Activated T-cell treated with anti-CD3 and anti-CD28 coated beads, Interleukin-2, amount 50 U/mL, for 48 hours (primary cell): ENCODE measurements at regions not wholly inside any gene's neighbourhood (a gene's known extent, or its start where the extent isn't known, plus 50 kb on each side); places are given as distances from the start of the nearest gene placed in this dataset.

Experiments used
- DNase-seq, 2 experiments: peaks; one replicate each; pipeline ENCODE4 v3.0.0-alpha.2; 2020

DNA sequence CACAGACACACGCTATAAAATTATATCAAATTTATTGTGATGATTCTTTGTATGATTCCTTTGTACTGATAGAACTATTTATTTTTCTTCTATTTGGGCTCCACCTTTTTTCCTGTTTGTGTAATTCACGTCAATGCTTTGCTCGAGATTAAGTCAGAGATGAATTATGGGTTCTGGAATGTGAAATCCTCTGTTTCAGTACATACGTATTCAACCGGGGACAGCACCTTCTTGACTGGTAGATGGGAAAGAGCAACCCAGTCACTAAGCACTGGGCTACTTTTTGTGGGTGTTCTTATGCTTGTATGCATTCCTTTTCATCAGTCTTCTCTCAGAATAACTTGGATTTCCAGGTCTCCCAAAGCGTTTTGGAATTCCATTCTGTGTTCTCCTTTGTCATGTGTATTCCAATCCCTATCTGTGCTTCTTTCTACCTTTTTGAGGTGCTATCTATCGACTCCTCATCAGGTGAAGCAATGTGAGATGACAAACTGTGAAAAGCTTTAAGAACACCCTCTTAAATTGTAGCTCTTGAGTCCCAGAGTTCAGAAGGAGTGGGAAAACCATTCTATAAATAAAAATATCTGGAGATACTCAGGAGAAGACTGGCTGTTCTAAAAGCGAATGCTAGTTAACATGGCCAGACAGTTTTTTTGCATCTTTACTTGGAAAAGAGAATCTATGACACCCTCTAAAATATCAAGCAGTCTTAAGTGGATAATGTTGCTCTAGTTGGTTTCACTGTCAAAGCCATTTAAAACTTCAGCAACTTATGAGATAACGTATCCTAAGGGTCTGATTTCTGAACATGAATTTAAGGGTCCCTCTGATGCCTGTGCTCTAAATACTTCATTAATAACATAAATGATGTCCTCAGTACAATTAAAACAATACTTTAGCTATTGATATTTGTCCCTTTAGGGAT is 197.7 kb upstream of the PREP start:
- no peak for DNase-seq

DNA sequence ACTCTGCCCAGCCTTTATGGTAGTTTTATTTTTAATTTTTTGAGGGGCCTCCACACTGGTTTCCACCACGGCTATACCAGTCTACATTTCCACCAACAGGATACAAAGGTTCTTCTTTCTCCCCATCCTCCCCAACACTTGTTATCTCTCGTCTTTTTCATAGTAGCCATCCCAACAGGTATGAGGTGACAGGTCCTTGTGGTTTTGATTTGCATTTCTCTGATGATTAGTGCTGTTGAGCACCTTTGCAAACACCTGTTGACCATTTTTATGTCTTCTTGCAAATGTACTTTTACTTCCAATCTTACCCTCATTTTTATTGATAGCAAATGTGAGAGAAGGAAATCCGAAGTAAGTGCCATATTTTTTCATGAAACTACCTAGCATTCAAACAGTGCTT is 195.4 kb upstream of the PREP start:
- DNase-seq, result no peak

DNA sequence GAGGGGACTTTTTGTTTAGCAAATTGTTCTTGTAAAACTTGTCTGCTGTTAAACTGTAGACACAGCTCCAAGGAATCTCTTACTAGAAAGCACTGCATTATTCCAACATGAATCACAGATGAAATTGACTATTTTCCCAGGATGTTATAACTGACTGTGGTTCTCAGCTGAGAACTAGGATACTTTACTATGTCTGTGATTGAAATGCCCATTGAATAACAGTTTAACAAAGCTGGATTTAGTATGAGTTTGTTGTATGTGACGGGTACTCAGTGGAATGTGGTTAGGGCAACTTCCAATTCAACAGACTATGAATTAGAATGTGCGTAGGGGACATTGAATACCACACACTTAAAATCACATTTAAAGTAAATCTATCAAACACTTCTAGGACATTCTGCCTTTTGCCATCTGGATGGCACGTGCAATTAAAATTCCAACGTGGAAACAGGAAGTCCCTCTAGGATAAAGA is 193.4 kb upstream of the PREP start:
- no peak for DNase-seq

DNA sequence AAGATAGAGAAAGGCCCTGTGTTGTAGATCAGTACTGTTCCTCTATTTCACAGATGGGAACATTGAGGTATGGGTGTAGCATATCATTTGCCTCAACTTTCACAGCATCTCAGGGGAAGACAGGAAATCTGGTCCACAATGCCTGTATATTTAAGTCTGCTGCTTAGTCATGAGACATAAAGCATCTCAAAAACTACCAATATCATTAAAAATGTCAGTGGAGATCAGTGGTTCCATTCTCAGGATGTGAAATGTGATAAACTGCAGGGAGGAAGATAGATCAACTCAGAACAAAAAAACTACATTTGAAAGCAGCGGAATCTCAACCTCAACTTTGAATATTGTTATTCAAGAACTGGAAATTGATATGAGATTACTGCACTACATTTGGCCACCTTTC is 192.9 kb upstream of the PREP start:
- no peak for DNase-seq

DNA sequence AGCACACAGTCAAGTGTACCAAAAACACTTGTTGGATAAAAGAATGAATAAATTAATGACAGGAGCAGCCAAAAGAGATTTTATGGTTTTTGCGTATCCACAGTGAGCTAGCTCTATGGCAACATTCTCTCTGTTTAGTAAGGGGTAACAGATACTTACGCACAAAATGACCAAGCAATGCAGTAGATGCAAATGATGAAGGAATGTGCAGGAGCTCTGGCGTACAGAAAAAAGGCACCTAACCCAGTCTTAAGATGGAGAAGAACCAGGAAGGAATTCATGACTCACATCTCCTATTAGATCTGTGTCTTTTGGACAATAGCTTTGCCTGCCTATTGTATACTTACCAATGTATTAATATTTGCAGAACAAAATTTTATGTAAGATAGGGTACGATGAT is 191.9 kb upstream of the PREP start:
- no peak for DNase-seq

DNA sequence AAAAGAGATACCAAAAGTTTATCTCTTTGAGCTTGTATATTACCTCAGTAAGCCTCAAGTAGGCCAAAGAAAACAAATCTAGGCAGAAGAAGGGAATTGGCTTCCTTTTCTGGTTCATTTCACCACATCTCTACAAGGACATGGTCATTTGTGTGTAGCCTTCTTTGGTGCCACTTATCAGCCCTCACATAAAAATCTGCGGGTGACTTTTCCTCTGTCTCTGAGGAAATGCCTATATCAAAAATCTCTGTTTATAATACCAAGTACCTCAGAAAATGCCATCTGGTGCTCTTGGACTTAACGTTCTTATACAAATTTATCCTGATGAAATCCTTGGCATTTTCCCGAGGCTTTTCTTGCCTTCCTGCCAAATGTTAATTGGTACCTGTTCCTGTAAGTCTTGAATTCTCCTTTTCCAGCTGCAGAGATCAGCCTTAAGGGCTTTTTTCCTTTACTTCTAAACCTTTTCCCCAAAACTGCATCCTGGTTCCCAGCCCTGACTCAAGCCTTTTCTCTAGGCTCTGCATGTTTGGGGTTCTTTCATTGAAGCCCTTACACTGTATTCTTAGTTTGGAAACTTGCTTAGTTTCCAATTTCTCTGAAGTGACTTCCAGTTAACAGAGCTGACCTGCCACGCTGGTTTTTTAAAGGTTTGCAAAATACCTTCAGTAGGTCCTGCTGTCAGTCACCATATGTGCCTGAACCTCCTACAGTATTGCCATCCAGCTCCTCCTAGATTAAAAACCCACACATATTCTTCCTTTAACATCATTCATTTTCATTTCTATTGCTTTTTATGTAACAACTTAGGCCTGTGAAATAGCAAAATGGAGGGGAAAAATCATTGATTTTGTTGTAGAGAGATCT is 191.2 kb upstream of the PREP start:
- no peak for DNase-seq

DNA sequence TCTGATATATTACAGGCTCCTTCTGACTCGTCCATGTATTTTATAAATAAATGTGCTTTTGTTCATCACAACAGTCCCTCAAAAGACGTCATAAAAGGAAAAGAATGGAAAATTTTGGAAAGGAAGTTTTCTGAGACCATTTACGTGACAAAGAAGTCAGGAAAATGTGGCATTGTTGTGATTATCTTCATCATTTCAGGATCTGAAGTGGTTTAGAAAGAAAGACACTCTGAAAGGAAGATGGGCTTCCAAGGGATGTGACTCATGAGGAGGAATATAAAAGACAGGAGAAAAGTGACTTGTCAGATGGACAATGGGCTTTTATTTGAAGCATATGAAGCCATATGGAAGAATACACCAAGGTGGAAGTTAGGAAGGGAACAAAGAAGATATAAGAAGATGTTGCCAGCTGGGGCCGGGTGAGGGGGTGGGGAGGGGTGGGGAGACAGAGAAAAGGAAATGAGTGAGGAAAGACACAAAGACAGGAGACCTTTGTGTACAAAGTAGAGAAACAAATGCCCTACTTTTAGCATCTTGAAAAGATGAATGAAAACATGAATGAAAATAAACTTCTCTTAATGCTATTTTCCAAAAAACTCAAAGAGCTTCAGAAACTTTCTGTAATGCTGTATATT is 190.3 kb upstream of the PREP start:
- DNase-seq, result no peak

DNA sequence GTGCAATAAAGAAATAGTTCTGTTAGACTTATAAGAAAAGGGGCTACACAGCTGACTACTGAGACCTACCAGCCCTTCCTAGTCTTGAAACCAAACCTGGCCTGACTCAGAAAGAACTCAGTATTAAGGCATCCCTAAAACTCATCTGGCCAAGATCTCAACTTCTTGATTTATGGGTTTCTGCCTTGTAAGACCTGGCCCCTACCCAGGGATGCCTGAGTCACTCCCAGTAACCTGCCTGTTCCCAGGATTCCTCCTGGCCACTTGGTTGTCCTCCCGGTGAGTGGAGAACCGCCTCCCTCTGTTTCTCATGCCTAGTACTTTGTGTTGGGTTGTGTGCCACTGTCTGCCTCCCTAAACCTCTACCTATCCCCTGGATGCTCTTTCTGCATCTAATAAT is 189.4 kb upstream of the PREP start:
- no peak for DNase-seq

DNA sequence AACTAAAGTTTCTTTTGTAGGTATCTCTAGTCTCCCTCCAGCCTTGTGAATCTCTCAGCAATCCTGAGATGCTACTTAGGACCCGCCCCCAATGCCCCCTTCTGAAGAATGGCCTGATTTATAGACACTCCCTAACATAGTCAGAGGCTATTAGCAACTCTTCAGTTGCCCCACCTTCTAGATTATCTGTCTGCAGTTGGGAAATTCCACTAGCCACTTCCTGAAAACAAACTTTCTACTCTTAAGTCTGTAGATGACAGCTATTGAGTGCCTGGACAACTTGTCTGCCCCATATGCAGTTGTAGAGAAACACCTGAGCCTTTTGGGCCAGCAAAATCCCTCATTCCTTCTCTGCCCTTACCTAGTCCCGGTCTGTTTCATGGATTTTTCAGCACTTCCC is 188.2 kb upstream of the PREP start:
- no peak for DNase-seq

DNA sequence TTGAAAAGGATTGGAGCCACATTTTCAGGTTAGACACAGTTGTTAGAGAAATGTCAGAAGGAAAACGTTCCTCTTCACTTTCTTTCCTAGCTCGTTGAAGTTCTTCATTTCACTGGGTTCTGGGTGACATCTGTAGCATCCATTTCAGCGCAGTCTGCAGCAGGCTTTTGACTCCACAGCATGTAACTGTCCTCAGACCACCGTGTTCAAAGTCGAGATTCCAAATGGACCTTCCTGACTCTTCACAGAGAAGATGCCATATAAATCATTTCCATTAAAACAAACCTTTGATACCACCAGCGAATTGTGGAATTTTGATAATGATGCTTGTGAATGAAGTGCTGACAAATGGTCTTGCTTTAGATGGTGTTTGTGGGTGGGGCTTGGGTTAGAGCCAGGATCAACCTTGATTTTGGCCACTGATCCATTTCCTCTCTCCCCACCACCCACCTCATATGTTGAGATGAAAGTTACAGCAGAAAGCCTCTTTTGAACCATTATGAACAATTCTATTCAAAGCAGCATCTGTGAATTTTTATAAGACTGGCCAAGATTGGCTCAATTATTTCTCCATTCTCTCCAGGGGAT is 185.3 kb upstream of the PREP start:
- DNase-seq, result no peak

DNA sequence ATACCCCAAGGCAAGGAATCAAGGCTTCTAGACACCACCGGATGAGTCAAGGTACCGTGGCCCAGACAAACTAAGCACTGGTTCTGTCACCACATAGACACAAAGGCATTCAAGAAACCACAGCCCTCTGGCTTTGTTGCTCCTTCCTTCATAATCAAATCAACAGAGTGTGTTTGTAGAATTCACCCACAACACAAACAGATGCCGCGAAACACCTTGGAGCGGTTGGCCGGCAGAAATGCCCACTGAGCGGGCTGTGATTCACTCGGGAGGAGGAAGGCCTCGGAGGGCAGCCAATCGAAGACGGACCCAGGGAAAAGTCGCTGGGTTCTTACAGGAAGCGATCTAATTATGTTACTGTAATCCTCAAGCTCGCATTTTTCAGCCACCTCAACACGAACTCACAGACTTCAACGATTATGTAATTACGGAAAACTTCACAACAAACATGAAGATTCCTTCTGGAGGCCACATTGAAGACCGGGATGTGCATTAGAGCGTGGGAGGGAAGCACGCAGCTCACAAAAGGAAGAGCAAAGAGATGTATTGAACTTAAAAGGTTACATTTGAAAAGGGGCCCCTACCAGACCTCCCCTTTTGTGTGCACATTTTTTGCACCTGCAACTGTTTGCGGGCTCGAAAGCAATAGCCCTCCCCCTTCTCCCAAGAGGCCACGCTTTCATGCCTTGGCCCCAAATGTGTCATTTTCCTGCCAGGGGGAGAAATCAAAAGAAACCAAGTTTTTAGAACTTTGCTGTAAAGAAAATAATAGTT is 184.7 kb upstream of the PREP start:
- DNase-seq, result peak in 1 of 2 experiments; percentile 28

DNA sequence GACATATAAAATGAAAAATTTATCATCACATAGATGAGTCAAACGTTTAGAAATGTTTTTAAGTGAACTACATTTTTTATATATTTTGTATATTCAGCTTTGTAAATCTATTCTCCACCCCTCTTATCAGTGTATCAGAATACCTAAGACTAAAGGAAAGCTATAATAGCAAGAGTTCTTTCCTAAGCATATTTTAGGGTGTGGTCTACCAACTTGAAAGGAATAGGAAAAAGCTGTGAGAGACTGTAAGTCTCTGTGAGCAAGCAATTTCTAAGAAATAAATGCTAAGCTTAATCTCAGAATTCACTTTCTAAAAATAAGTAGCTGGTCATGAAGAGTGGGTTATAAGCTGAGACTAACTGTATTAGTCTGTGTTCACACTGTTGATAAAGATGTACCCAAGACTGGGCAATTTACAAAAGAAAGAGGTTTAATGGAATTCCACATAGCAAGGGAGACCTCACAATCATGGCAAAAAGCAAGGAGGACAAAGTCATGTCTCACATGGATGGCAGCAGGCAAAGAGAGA is 175.4 kb upstream of the PREP start:
- DNase-seq, result no peak

DNA sequence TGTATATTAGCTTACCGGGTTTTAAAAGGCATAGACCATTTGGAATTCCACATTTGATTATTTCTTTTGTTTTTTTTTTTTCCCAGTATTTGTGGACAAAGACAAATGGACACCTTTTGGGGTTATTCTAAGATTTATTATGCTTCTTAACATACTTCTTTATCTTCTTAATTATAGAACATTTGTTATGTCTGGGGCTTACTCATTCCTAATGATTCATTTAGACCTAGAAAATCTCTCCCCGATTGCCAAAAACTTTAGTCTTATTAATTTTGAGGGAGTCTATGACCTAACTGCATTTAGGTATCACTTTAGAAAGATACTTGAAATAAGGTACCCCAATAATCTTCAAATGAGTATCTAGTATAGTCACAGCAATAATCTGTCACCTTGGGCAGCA is 170.7 kb upstream of the PREP start:
- DNase-seq, result no peak

DNA sequence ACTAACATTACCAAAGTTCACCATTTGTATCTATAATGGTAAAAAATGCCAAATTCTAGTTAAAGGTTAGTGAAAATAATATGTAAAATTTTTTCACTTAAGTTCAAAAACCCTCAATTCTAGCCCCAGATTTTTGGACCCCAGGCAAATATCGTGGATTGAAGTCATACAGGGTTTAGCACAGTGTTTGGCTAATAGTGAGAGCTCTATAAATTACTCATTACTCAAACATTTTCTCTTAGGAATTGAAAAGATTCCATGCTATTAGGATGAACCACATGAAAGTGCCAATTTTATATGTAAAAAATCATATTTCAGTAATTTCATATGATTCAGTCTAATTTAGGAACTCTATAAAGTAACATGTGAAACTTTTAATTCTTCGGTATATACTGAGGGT is 170.3 kb upstream of the PREP start:
- no peak for DNase-seq

DNA sequence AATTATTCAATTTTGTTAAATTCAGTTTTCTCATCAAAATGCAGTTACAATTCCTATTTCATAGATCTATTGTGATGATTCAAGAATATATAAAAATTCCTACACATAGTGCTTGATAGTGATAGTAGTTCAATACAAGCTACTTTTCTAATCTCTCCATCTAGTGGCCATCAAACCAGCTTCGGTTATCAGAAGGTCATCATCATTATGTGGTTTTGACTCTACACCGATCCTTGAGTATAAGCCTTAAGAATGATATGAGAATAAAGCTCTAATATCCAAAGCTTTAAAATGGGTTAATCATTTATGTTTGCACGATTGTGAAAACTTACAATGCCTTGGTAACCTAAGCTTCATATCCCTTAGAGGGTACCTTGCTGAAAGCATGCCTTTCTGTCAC is 167.5 kb upstream of the PREP start:
- DNase-seq, result no peak

DNA sequence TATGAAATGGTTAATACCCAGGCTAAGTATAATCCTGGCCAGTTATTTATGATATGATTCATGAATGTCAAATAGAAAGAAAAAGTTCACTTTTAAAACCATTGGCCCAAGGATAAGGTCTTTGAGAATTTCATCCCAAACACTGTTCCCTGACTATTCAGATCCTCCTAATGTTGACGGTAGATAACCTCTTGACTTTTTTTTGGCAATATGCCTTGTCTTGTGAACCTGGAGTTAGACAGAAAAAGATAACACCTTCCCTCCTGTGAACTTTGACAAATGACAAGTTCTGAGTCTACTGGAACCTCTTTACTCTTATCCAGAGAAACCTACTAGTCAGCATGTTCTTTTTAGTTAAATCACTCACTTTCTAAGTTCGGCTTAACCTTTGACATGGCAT is 166.8 kb upstream of the PREP start:
- no peak for DNase-seq

DNA sequence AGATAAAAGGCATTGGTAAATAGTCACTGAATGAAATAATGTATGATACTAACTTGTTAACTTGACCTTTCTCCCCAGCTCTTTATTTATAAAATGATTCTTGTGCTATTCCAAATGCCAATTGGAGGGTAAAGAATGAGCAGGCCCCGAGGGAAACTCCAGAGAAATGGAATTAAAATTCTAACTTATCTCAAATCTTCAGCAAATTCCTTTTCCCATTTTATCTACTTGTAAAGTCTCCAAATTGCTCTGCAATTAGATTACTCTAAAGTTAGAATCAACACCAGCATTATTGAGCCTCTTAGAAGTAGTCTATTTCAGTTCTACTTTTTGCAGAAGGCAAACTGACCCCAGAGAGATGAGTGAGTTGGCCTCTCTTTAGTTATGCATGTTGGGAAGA is 165.9 kb upstream of the PREP start:
- DNase-seq, result no peak

DNA sequence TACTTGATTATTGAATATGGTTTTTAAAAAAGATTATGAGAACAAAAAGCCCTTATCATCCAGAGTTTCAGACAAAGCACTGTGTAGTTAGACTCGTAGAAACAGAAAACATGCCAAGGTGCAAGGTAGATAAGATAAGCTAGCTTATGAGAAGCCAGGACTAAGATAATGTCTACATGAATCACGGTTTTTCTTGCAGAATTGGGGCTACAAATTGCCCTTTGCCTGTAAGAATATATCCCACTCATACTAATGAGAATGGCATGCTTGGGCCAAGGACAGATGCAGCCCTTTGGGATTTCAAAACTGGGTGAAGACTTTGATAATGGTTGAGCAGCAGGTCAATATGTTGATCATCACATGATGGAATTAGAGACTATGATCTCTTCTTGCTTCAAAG is 165.3 kb upstream of the PREP start:
- DNase-seq, result no peak

DNA sequence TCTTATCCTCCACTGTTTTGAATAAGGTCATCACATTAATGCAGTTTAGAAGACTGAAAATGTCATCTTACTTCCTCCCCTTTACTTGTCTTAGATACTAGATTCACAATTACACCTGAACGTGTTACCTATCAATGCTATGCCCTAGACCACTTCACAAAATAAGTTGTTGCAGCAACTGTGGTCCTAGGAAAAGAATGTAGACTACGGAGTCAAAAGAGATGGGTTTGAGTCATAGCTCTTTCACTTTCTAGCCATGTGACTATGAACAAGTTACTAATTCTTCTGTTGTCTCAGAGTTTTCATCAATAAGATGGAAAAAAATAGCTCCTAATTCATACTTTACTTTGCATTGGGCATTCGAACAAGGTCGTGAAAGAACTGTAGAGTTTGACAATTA is 164.3 kb upstream of the PREP start:
- DNase-seq, result no peak

DNA sequence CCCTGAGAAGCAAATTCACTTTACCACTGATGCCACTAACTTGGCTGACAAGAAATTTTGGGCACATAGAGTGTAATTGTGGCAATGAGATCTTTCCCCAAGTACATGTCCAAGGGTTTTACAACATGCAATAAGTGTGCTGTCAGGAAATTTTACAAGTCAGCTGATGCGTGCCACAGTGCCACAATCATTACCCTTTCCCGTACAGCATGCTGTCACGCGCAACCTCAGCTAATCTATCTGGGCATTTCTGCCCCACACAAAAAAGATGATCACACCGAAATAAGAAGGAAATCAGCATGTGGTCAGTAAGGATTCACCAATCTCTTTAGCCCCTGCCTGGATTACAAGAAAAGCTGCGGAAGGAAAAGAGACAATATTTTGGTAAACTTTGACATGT is 163.6 kb upstream of the PREP start:
- DNase-seq, result no peak

DNA sequence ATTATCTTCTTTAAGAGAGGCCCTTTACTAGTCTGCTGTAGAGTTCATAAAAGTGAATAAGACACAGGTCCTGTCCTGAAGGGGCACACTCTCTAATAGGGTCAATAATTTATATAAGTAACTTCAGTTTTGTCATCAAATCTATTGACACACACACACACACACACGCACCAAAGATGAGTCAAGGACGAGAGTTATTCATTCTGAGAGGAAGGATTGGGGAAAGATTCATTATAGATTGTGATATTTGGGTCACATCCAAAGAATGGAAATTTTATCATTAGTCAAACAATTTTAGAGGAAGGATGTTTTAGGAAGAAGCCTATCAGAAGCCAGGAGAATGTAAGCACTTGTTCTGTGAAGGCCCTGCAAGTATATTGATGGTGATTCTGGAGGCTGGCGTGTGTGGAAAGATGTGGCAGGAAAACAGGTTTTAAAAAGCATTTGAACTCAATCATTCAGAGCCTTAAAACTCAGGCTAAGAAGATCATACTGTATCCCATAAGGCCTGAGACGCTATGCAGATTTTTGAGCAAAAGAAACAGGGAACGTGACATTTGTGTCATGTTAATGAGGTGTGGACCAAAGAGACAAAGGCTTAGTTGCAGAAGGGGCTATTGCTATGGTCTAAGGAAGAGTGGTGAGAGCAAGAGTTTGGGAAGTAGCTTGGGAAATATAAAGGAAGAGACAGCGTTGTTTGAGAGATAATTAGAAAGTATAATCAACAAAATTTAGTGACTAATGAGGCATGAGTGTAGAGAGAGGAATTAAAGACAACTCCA is 161.4 kb upstream of the PREP start:
- no peak for DNase-seq
